HEK293 (cell line): ENCODE measurements at regions not wholly inside any gene's neighbourhood (a gene's known extent, or its start where the extent isn't known, plus 50 kb on each side); places are given as distances from the start of the nearest gene placed in this dataset.

ENCODE experiments used
- CTCF ChIA-PET: fragments of 350-600 bp; formaldehyde crosslinking; extraction: SDS; loops from one replicate; lab custom pipeline; 2021; ENCODE audit warnings: antibody characterized with exemption; lab: Yijun Ruan, JAX
- POLR2A ChIA-PET: fragments of 300-600 bp; formaldehyde crosslinking; extraction: SDS; loops from one replicate; lab custom pipeline; 2020; ENCODE audit warnings: antibody characterized with exemption, inconsistent platforms; lab: Yijun Ruan, JAX
- H3K27ac ChIP-seq: fragments of 200-500 bp; sonication (Bioruptor generic); 2 replicates; pipeline ENCODE4 v1.5.1; 2014; ENCODE audit warnings: low read depth, low read length, control low read depth, inconsistent platforms; ENCODE audit errors: extremely low read depth
- H3K36me3 ChIP-seq, 2 experiments: fragments of 200-500 bp in 1 of 2; sonication (Bioruptor generic) in 1 of 2; 1 replicate in 1 of 2; 2 replicates in 1 of 2; pipeline ENCODE4 v1.5.1; 2014 to 2017; ENCODE audit warnings: inconsistent platforms in 2 of 2, low read length in 2 of 2; ENCODE audit not compliant: control insufficient read depth in 2 of 2, insufficient read depth in 1 of 2
- H3K4me1 ChIP-seq: fragments of 200-500 bp; sonication (Bioruptor generic); 2 replicates; pipeline ENCODE4 v1.5.1; 2014; ENCODE audit warnings: mild to moderate bottlenecking, low read length, inconsistent platforms; ENCODE audit not compliant: control insufficient read depth, insufficient read depth
- H3K4me3 ChIP-seq: 2 replicates; pipeline ENCODE4 v1.5.1; 2011; ENCODE audit warnings: low read depth, mild to moderate bottlenecking, control low read depth, low read length, moderate library complexity
- H3K9me3 ChIP-seq: fragments of 200-500 bp; sonication (Bioruptor generic); 2 replicates; pipeline ENCODE4 v1.5.1; 2014; ENCODE audit warnings: low read depth, low read length, inconsistent platforms; ENCODE audit not compliant: control insufficient read depth, insufficient read depth
- RBAK ChIP-seq: fragments of 450-650 bp; formaldehyde crosslinking; IDR thresholded peaks from 2 replicates; pipeline ENCODE4 v1.5.1; 2016; ENCODE audit warnings: missing biosample characterization, missing genetic modification characterization
- SP7 ChIP-seq: fragments of 450-650 bp; formaldehyde crosslinking; IDR thresholded peaks from 2 replicates; pipeline ENCODE4 v1.5.1; 2016; ENCODE audit warnings: missing biosample characterization, missing genetic modification characterization
- ZBTB20 ChIP-seq: fragments of 450-650 bp; formaldehyde crosslinking; IDR thresholded peaks from 2 replicates; pipeline ENCODE4 v1.5.1; 2016; ENCODE audit warnings: missing biosample characterization, missing genetic modification characterization
- ZFP69B ChIP-seq: fragments of 450-650 bp; formaldehyde crosslinking; IDR thresholded peaks from 2 replicates; pipeline ENCODE4 v1.5.1; 2016; ENCODE audit warnings: missing biosample characterization, missing genetic modification characterization
- ZNF132 ChIP-seq: fragments of 450-650 bp; formaldehyde crosslinking; IDR thresholded peaks from 2 replicates; pipeline ENCODE4 v1.5.1; 2017; ENCODE audit warnings: missing biosample characterization, missing genetic modification characterization, borderline replicate concordance
- ZNF184 ChIP-seq: fragments of 450-650 bp; IDR thresholded peaks from 2 replicates; pipeline ENCODE4 v1.5.1; 2018; ENCODE audit warnings: missing biosample characterization, mild to moderate bottlenecking, missing genetic modification characterization
- ZNF350 ChIP-seq: fragments of 450-650 bp; formaldehyde crosslinking; IDR thresholded peaks from 2 replicates; pipeline ENCODE4 v1.5.0; 2017; ENCODE audit warnings: missing biosample characterization, mild to moderate bottlenecking, missing genetic modification characterization
- ZNF354C ChIP-seq: fragments of 450-650 bp; formaldehyde crosslinking; IDR thresholded peaks from 2 replicates; pipeline ENCODE4 v1.5.1; 2016; ENCODE audit warnings: missing biosample characterization, missing genetic modification characterization, low read depth, borderline replicate concordance
- ZNF423 ChIP-seq: fragments of 450-650 bp; formaldehyde crosslinking; IDR thresholded peaks from 2 replicates; pipeline ENCODE4 v1.5.1; 2016; ENCODE audit warnings: missing biosample characterization, missing genetic modification characterization
- ZNF600 ChIP-seq: fragments of 450-650 bp; formaldehyde crosslinking; IDR thresholded peaks from 2 replicates; pipeline ENCODE4 v1.5.1; 2016; ENCODE audit warnings: missing biosample characterization, missing genetic modification characterization
- TF ChIP-seq, protein P1 (sequence below): fragments of 450-650 bp; formaldehyde crosslinking; IDR thresholded peaks from 2 replicates; pipeline ENCODE4 v1.5.1; 2016; ENCODE audit warnings: missing biosample characterization, missing genetic modification characterization
- TF ChIP-seq, protein P2 (sequence below): fragments of 450-650 bp; formaldehyde crosslinking; IDR thresholded peaks from 2 replicates; pipeline ENCODE4 v1.5.1; 2016; ENCODE audit warnings: missing biosample characterization, missing genetic modification characterization
- TF ChIP-seq, protein P3 (sequence below): fragments of 450-650 bp; formaldehyde crosslinking; IDR thresholded peaks from 2 replicates; pipeline ENCODE4 v1.5.1; 2016; ENCODE audit warnings: missing biosample characterization, missing genetic modification characterization
- TF ChIP-seq, protein P4 (sequence below): fragments of 450-650 bp; formaldehyde crosslinking; IDR thresholded peaks from 2 replicates; pipeline ENCODE4 v1.5.1; 2016; ENCODE audit warnings: missing biosample characterization, missing genetic modification characterization
- TF ChIP-seq, protein P5 (sequence below): fragments of 450-650 bp; formaldehyde crosslinking; IDR thresholded peaks from 2 replicates; pipeline ENCODE4 v1.5.1; 2017; ENCODE audit warnings: missing biosample characterization, mild to moderate bottlenecking, missing genetic modification characterization, moderate library complexity
- TF ChIP-seq, protein P6 (sequence below): fragments of 450-650 bp; formaldehyde crosslinking; IDR thresholded peaks from 2 replicates; pipeline ENCODE4 v1.5.1; 2016; ENCODE audit warnings: missing biosample characterization, missing genetic modification characterization, low read depth
- TF ChIP-seq, protein P7 (sequence below): fragments of 450-650 bp; formaldehyde crosslinking; IDR thresholded peaks from 2 replicates; pipeline ENCODE4 v1.5.1; 2016; ENCODE audit warnings: missing biosample characterization, missing genetic modification characterization, borderline replicate concordance
- TF ChIP-seq, protein P8 (sequence below): fragments of 450-650 bp; formaldehyde crosslinking; IDR thresholded peaks from 2 replicates; pipeline ENCODE4 v1.5.1; 2016; ENCODE audit warnings: missing biosample characterization, missing genetic modification characterization

DNA sequence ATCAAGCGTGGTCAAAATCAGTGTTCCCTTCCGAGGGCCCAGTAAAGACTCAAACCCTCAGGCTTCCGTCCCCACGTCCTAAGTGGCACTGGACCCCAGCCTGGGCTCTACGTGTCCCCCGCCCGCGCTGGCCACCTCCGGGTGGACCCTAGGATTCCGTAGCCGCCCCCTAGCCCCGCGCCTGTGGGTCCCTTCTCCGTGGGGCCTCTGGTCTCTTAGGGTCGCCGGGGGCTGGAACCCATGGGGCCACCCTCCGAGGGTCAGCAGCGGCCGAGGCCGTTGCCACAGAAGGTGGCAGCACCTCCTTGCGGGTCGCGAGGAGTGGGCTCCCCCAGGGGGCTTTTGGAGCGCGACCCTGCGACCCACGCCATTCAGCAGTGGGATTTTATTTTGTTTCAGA lies 170.5 kb upstream of the EEPD1 start:
- no peak overlapping the region for H3K4me3 ChIP-seq
- no peaks in the 10 kb centered on the region for H3K36me3 ChIP-seq
- ChIA-PET CTCF (interaction anchor here (1.4 kb wide), 1 partner anchor 336 kb away, joined by 6 read pairs; no protein-coding TSS in a partner anchor), POLR2A (no interaction called here)
- H3K4me1 ChIP-seq: no peaks in the 10 kb centered on the region
- no peak overlapping the region for H3K27ac ChIP-seq
- no peaks in the 10 kb centered on the region for H3K9me3 ChIP-seq
- TF ChIP-seq, protein P1, sequence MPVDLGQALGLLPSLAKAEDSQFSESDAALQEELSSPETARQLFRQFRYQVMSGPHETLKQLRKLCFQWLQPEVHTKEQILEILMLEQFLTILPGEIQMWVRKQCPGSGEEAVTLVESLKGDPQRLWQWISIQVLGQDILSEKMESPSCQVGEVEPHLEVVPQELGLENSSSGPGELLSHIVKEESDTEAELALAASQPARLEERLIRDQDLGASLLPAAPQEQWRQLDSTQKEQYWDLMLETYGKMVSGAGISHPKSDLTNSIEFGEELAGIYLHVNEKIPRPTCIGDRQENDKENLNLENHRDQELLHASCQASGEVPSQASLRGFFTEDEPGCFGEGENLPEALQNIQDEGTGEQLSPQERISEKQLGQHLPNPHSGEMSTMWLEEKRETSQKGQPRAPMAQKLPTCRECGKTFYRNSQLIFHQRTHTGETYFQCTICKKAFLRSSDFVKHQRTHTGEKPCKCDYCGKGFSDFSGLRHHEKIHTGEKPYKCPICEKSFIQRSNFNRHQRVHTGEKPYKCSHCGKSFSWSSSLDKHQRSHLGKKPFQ (tag by site-specific recombination): no peak
- TF ChIP-seq ZNF350 (tag by site-specific recombination) (no peak), ZNF423 (tag by site-specific recombination) (no peak), SP7 (tag by site-specific recombination) (no peak), ZNF184 (tag by site-specific recombination) (no peak), ZFP69B (tag by site-specific recombination) (no peak), ZNF354C (tag by site-specific recombination) (no peak), ZNF132 (tag by site-specific recombination) (no peak), RBAK (tag by site-specific recombination) (no peak), ZNF600 (no peak), ZBTB20 (tag by site-specific recombination) (no peak)
- TF ChIP-seq, protein P2, sequence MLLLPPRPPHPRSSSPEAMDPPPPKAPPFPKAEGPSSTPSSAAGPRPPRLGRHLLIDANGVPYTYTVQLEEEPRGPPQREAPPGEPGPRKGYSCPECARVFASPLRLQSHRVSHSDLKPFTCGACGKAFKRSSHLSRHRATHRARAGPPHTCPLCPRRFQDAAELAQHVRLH (tag by site-specific recombination): no peak
- TF ChIP-seq, protein P3, sequence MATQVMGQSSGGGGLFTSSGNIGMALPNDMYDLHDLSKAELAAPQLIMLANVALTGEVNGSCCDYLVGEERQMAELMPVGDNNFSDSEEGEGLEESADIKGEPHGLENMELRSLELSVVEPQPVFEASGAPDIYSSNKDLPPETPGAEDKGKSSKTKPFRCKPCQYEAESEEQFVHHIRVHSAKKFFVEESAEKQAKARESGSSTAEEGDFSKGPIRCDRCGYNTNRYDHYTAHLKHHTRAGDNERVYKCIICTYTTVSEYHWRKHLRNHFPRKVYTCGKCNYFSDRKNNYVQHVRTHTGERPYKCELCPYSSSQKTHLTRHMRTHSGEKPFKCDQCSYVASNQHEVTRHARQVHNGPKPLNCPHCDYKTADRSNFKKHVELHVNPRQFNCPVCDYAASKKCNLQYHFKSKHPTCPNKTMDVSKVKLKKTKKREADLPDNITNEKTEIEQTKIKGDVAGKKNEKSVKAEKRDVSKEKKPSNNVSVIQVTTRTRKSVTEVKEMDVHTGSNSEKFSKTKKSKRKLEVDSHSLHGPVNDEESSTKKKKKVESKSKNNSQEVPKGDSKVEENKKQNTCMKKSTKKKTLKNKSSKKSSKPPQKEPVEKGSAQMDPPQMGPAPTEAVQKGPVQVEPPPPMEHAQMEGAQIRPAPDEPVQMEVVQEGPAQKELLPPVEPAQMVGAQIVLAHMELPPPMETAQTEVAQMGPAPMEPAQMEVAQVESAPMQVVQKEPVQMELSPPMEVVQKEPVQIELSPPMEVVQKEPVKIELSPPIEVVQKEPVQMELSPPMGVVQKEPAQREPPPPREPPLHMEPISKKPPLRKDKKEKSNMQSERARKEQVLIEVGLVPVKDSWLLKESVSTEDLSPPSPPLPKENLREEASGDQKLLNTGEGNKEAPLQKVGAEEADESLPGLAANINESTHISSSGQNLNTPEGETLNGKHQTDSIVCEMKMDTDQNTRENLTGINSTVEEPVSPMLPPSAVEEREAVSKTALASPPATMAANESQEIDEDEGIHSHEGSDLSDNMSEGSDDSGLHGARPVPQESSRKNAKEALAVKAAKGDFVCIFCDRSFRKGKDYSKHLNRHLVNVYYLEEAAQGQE (tag by site-specific recombination): no peak
- TF ChIP-seq, protein P4, sequence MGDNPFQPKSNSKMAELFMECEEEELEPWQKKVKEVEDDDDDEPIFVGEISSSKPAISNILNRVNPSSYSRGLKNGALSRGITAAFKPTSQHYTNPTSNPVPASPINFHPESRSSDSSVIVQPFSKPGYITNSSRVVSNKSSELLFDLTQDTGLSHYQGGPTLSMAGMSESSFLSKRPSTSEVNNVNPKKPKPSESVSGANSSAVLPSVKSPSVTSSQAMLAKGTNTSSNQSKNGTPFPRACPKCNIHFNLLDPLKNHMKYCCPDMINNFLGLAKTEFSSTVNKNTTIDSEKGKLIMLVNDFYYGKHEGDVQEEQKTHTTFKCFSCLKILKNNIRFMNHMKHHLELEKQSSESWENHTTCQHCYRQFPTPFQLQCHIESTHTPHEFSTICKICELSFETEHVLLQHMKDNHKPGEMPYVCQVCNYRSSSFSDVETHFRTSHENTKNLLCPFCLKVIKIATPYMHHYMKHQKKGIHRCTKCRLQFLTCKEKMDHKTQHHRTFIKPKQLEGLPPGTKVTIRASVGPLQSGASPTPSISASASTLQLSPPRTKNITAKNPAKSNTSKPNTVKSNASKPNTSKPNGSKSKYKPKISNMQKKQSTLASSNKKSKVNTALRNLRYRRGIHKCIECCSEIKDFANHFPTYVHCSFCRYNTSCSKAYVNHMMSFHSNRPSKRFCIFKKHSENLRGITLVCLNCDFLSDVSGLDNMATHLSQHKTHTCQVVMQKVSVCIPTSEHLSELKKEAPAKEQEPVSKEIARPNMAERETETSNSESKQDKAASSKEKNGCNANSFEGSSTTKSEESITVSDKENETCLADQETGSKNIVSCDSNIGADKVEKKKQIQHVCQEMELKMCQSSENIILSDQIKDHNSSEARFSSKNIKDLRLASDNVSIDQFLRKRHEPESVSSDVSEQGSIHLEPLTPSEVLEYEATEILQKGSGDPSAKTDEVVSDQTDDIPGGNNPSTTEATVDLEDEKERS (tag by site-specific recombination): no peak
- TF ChIP-seq, protein P5, sequence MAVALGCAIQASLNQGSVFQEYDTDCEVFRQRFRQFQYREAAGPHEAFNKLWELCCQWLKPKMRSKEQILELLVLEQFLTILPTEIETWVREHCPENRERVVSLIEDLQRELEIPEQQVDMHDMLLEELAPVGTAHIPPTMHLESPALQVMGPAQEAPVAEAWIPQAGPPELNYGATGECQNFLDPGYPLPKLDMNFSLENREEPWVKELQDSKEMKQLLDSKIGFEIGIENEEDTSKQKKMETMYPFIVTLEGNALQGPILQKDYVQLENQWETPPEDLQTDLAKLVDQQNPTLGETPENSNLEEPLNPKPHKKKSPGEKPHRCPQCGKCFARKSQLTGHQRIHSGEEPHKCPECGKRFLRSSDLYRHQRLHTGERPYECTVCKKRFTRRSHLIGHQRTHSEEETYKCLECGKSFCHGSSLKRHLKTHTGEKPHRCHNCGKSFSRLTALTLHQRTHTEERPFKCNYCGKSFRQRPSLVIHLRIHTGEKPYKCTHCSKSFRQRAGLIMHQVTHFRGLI: no peak
- TF ChIP-seq, protein P6, sequence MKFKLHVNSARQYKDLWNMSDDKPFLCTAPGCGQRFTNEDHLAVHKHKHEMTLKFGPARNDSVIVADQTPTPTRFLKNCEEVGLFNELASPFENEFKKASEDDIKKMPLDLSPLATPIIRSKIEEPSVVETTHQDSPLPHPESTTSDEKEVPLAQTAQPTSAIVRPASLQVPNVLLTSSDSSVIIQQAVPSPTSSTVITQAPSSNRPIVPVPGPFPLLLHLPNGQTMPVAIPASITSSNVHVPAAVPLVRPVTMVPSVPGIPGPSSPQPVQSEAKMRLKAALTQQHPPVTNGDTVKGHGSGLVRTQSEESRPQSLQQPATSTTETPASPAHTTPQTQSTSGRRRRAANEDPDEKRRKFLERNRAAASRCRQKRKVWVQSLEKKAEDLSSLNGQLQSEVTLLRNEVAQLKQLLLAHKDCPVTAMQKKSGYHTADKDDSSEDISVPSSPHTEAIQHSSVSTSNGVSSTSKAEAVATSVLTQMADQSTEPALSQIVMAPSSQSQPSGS (tag by site-specific recombination): no peak
- TF ChIP-seq, protein P7, sequence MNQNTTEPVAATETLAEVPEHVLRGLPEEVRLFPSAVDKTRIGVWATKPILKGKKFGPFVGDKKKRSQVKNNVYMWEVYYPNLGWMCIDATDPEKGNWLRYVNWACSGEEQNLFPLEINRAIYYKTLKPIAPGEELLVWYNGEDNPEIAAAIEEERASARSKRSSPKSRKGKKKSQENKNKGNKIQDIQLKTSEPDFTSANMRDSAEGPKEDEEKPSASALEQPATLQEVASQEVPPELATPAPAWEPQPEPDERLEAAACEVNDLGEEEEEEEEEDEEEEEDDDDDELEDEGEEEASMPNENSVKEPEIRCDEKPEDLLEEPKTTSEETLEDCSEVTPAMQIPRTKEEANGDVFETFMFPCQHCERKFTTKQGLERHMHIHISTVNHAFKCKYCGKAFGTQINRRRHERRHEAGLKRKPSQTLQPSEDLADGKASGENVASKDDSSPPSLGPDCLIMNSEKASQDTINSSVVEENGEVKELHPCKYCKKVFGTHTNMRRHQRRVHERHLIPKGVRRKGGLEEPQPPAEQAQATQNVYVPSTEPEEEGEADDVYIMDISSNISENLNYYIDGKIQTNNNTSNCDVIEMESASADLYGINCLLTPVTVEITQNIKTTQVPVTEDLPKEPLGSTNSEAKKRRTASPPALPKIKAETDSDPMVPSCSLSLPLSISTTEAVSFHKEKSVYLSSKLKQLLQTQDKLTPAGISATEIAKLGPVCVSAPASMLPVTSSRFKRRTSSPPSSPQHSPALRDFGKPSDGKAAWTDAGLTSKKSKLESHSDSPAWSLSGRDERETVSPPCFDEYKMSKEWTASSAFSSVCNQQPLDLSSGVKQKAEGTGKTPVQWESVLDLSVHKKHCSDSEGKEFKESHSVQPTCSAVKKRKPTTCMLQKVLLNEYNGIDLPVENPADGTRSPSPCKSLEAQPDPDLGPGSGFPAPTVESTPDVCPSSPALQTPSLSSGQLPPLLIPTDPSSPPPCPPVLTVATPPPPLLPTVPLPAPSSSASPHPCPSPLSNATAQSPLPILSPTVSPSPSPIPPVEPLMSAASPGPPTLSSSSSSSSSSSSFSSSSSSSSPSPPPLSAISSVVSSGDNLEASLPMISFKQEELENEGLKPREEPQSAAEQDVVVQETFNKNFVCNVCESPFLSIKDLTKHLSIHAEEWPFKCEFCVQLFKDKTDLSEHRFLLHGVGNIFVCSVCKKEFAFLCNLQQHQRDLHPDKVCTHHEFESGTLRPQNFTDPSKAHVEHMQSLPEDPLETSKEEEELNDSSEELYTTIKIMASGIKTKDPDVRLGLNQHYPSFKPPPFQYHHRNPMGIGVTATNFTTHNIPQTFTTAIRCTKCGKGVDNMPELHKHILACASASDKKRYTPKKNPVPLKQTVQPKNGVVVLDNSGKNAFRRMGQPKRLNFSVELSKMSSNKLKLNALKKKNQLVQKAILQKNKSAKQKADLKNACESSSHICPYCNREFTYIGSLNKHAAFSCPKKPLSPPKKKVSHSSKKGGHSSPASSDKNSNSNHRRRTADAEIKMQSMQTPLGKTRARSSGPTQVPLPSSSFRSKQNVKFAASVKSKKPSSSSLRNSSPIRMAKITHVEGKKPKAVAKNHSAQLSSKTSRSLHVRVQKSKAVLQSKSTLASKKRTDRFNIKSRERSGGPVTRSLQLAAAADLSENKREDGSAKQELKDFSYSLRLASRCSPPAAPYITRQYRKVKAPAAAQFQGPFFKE (tag by site-specific recombination): no peak
- TF ChIP-seq, protein P8, sequence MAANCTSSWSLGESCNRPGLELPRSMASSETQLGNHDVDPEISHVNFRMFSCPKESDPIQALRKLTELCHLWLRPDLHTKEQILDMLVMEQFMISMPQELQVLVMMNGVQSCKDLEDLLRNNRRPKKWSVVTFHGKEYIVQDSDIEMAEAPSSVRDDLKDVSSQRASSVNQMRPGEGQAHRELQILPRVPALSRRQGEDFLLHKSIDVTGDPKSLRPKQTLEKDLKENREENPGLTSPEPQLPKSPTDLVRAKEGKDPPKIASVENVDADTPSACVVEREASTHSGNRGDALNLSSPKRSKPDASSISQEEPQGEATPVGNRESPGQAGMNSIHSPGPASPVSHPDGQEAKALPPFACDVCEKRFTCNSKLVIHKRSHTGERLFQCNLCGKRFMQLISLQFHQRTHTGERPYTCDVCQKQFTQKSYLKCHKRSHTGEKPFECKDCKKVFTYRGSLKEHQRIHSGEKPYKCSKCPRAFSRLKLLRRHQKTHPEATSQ: no peak
